Neuronal stem cell (in vitro differentiated cells): ENCODE measurements at regions not wholly inside any gene's neighbourhood (a gene's known extent, or its start where the extent isn't known, plus 50 kb on each side); places are given as distances from the start of the nearest gene placed in this dataset.
A peak's percentile ranks its signal among the peaks of the same experiment; 100 is the strongest.

Experiments
- DNase-seq: peaks from one replicate; pipeline ENCODE4 v3.0.0-alpha.2; 2013; ENCODE audit warnings: low spot score
- H2AFZ ChIP-seq: one replicate; pipeline ENCODE4 v1.6.1; 2013; ENCODE audit warnings: mild to moderate bottlenecking, low read length, inconsistent platforms
- H2AK5ac ChIP-seq: 2 replicates; pipeline ENCODE4 v1.6.1; 2013; ENCODE audit warnings: low read depth, mild to moderate bottlenecking, inconsistent platforms, low read length, moderate library complexity, mixed read lengths
- H2BK120ac ChIP-seq: 2 replicates; pipeline ENCODE4 v1.6.1; 2013; ENCODE audit warnings: low read depth, mild to moderate bottlenecking, inconsistent platforms, low read length, moderate library complexity, mixed read lengths
- H2BK12ac ChIP-seq: one replicate; pipeline ENCODE4 v1.6.1; 2013; ENCODE audit warnings: low read length, inconsistent platforms
- H2BK15ac ChIP-seq: 2 replicates; pipeline ENCODE4 v1.6.1; 2013; ENCODE audit warnings: mild to moderate bottlenecking, low read length, inconsistent platforms, mixed read lengths
- H2BK5ac ChIP-seq: one replicate; pipeline ENCODE4 v1.6.1; 2013; ENCODE audit warnings: inconsistent platforms, mild to moderate bottlenecking, low read length, moderate library complexity
- H3K14ac ChIP-seq: one replicate; pipeline ENCODE4 v1.6.1; 2013; ENCODE audit warnings: low read length, inconsistent platforms
- H3K18ac ChIP-seq: 2 replicates; pipeline ENCODE4 v1.6.1; 2013; ENCODE audit warnings: low read length, inconsistent platforms
- H3K23ac ChIP-seq: 2 replicates; pipeline ENCODE4 v1.6.1; 2013; ENCODE audit warnings: low read depth, mild to moderate bottlenecking, mixed read lengths, low read length, inconsistent platforms; ENCODE audit not compliant: poor library complexity
- H3K27ac ChIP-seq: replicated peaks from 3 replicates; pipeline ENCODE4 v1.5.1; 2013; ENCODE audit warnings: low read length, inconsistent platforms
- H3K27me3 ChIP-seq, 3 experiments: 2 replicates each; pipeline ENCODE4 v1.6.1; 2013; ENCODE audit warnings: low read length in 3 of 3, mild to moderate bottlenecking in 2 of 3, inconsistent platforms in 1 of 3, low read depth in 1 of 3, mixed read lengths in 1 of 3, moderate library complexity in 1 of 3; ENCODE audit not compliant: control insufficient read depth in 3 of 3, insufficient read depth in 3 of 3
- H3K36me3 ChIP-seq, 2 donors: replicated peaks in 1 of 2; 2 replicates each; pipeline ENCODE4 v1.6.1; 2013; ENCODE audit warnings: low read length in 2 of 2; ENCODE audit not compliant: control insufficient read depth in 2 of 2, insufficient read depth in 2 of 2
- H3K4ac ChIP-seq: 2 replicates; pipeline ENCODE4 v1.6.1; 2013; ENCODE audit warnings: inconsistent platforms, mild to moderate bottlenecking, low read length, moderate library complexity
- H3K4me1 ChIP-seq, 2 donors: 1 replicate in 1 of 2; 2 replicates in 1 of 2; pipeline ENCODE4 v1.6.1; 2013; ENCODE audit warnings: low read length in 2 of 2, low read depth in 1 of 2; ENCODE audit not compliant: control insufficient read depth in 2 of 2, insufficient read depth in 1 of 2
- H3K4me2 ChIP-seq: one replicate; pipeline ENCODE4 v1.6.1; 2013; ENCODE audit warnings: mild to moderate bottlenecking, low read length, inconsistent platforms; ENCODE audit not compliant: insufficient read depth, poor library complexity, severe bottlenecking
- H3K4me3 ChIP-seq, 2 donors: 2 replicates each; pipeline ENCODE4 v1.5.1; 2013; ENCODE audit warnings: low read length in 2 of 2, mild to moderate bottlenecking in 2 of 2, inconsistent platforms in 1 of 2, moderate library complexity in 1 of 2
- H3K79me1 ChIP-seq: one replicate; pipeline ENCODE4 v1.6.1; 2013; ENCODE audit warnings: low read depth, mild to moderate bottlenecking, inconsistent platforms, low read length, moderate library complexity
- H3K9ac ChIP-seq: one replicate; pipeline ENCODE4 v1.6.1; 2013; ENCODE audit warnings: mild to moderate bottlenecking, low read depth, low read length, inconsistent platforms; ENCODE audit not compliant: poor library complexity
- H3K9me3 ChIP-seq, 2 donors: replicated peaks in 1 of 2; 2 replicates each; pipeline versions ENCODE3 to v1.6.1; 2013; ENCODE audit warnings: low read length in 2 of 2, mild to moderate bottlenecking in 2 of 2, inconsistent platforms in 1 of 2, low read depth in 1 of 2, mixed read lengths in 1 of 2, moderate library complexity in 1 of 2; ENCODE audit not compliant: control insufficient read depth in 2 of 2, insufficient read depth in 1 of 2
- H4K8ac ChIP-seq: one replicate; pipeline ENCODE4 v1.6.1; 2013; ENCODE audit warnings: low read depth, mild to moderate bottlenecking, inconsistent platforms, low read length, moderate library complexity
- H4K91ac ChIP-seq: one replicate; pipeline ENCODE4 v1.6.1; 2013; ENCODE audit warnings: low read length, low read depth, mild to moderate bottlenecking, inconsistent platforms; ENCODE audit not compliant: poor library complexity
- whole genome bisulfite sequencing, 2 donors: extraction: QIAGEN DNeasy Blood & Tissue Kit; methylation state at CpG; one replicate each; pipeline ENCODE4 v1.1.7; 2013; ENCODE audit warnings: missing lambda C conversion rate in 2 of 2, mixed read lengths in 1 of 2; ENCODE audit not compliant: insufficient read length in 2 of 2, insufficient replicate concordance in 1 of 2; ENCODE audit errors: extremely low coverage in 2 of 2; 5-methylcytosine and 5-hydroxymethylcytosine counted together

DNA sequence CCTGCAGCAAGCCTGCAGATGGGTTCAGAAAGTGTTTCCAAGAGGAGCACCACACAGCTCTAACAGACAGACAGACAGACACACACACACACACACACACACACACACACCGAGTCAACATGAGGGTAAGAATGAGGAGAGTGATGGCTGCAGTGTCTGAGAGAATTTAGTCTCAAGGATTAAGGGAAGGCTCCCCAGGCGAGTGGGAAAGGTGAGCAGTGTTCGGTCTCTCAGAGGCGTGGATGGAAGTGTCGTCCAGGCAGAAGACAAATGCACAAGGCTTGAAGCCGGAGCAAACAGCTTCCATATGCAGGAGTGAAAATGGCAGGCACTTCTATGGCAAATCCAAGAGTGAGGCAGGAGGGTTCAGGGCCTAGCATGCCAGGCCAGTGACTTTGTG lies 770.1 kb downstream of the KCNJ18 start:
- H4K91ac ChIP-seq, result no peak overlapping the region
- no peak overlapping the region for H2BK5ac ChIP-seq
- no peak overlapping the region for H3K4me3 ChIP-seq
- no peak overlapping the region for H3K4ac ChIP-seq
- DNase-seq, result no peak
- H3K79me1 ChIP-seq, result no peaks in the 10 kb centered on the region
- H3K9ac ChIP-seq, result no peak overlapping the region
- no peak overlapping the region for H2BK120ac ChIP-seq
- H3K4me1 ChIP-seq, result no peaks in the 10 kb centered on the region
- no peak overlapping the region for H4K8ac ChIP-seq
- H2BK15ac ChIP-seq, result no peak overlapping the region
- no peak overlapping the region for H3K4me2 ChIP-seq
- no peaks in the 10 kb centered on the region for H3K27me3 ChIP-seq
- H2AFZ ChIP-seq, result no peak overlapping the region
- H3K18ac ChIP-seq, result no peak overlapping the region
- WGBS, 2 donors, result no CpG with 5 or more reads among the region's 6 CpGs
- H2BK12ac ChIP-seq, result no peak overlapping the region
- H3K23ac ChIP-seq, result no peak overlapping the region
- H3K27ac ChIP-seq, result no peak overlapping the region
- H3K9me3 ChIP-seq, result peaks cover 0 to 35% of the 10 kb centered on the region in 2 donors
- no peak overlapping the region for H2AK5ac ChIP-seq
- no peaks in the 10 kb centered on the region for H3K36me3 ChIP-seq
- H3K14ac ChIP-seq, result no peak overlapping the region

DNA sequence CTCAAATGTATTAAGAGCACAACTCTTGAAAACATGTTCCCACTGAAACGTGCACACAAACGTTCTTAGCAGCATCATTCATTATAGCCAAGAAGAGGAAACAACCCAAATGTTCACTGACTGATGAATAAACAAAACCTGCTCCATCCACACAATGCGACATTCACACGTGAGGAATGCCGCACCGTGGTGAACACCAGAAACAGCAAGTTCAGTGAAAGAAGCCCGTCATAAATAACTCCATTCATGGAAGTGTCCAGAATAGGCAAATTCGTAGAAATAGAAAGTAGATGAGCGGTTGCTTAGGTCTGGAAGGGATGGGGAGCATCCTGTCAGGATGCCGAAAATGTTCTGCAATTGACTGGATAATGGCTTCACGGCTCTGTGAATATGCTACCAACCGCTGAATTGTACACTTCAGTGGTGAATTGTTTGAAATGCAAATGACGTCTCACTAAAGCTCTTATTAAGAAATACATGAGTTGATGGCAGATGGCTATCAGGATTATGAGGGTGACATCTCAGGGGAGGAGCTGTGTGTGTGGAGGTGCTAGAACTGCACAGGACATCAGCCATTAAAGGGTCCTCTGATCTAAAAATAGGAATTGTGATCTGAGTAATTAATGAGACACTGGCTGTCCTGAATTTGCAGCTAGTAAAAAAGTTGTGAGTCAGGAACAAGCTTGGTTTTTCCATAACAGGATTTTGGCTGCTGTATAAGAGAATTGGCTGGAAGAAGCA lies 771.0 kb downstream of the KCNJ18 start:
- no peaks in the 10 kb centered on the region for H3K27me3 ChIP-seq
- no peak overlapping the region for H3K4me2 ChIP-seq
- H4K91ac ChIP-seq, result no peak overlapping the region
- no peak overlapping the region for H2BK15ac ChIP-seq
- H3K4me1 ChIP-seq, result no peaks in the 10 kb centered on the region
- no peak overlapping the region for H3K23ac ChIP-seq
- no peaks in the 10 kb centered on the region for H3K79me1 ChIP-seq
- no peak overlapping the region for H2BK12ac ChIP-seq
- H3K9ac ChIP-seq, result no peak overlapping the region
- WGBS, 2 donors, result no CpG with 5 or more reads among the region's 13 CpGs
- H3K27ac ChIP-seq, result no peak overlapping the region
- H2AFZ ChIP-seq, result no peak overlapping the region
- H3K36me3 ChIP-seq, result no peaks in the 10 kb centered on the region
- no peak overlapping the region for H3K4me3 ChIP-seq
- H3K4ac ChIP-seq, result no peak overlapping the region
- H2BK5ac ChIP-seq, result no peak overlapping the region
- H3K14ac ChIP-seq, result no peak overlapping the region
- H3K9me3 ChIP-seq, result peaks cover 0 to 42% of the 10 kb centered on the region in 2 donors
- no peak overlapping the region for H3K18ac ChIP-seq
- no peak for DNase-seq
- no peak overlapping the region for H2BK120ac ChIP-seq
- H2AK5ac ChIP-seq, result no peak overlapping the region
- H4K8ac ChIP-seq, result no peak overlapping the region

DNA sequence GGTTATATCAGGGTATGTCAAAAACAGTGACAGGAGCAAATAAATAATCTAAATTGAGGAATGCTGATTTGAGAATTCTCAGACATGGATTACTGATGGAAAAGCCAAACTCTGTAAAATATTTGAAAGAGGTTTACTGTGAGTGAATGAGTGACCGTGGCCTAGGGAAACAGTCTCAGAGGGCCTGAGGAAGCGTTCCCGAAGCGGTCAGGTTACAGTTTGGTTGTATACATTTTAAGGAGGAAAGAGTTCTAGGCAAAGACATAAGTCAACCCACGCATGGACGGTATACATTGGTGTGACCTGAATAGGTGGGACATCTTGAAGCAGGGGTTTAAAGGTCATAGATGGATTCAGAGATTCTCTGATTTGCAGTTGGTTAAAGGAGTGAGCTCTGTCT lies 771.7 kb downstream of the KCNJ18 start:
- no peak for DNase-seq
- H3K9me3 ChIP-seq, result peaks cover 0 to 44% of the 10 kb centered on the region in 2 donors

DNA sequence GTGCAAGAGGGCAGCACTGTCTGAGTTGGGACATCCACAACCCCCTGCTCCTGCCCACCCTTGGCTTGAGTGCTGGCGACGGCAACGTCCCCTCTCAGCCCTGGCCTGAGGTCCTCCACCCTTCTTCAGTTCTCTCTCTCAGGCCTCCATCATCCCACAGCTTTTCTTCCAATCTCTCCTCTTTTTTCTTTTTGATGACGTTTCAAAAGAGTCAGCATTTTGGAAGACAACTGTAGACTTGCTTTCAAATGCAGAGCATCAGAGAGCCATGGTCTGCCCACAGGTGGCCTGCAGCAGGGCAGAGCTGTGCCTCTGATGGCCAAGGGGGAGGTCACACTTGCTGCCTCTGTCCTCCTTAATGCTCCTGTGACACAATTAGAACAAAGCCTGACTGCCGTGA lies 775.4 kb downstream of the KCNJ18 start:
- H3K4me3 ChIP-seq, result peak overlapping the region in 1 of 2 donors; percentile 48
- H2AFZ ChIP-seq, result no peak overlapping the region
- no peak overlapping the region for H3K4me2 ChIP-seq
- peaks cover 0 to 34% of the 10 kb centered on the region in 2 donors for H3K9me3 ChIP-seq
- H2BK15ac ChIP-seq, result no peak overlapping the region
- H3K27ac ChIP-seq, result no peak overlapping the region
- no peak overlapping the region for H3K9ac ChIP-seq
- no peak overlapping the region for H3K4ac ChIP-seq
- no peak overlapping the region for H2BK5ac ChIP-seq
- no peaks in the 10 kb centered on the region for H3K27me3 ChIP-seq
- H3K18ac ChIP-seq, result no peak overlapping the region
- H2BK12ac ChIP-seq, result no peak overlapping the region
- H3K14ac ChIP-seq, result no peak overlapping the region
- H3K79me1 ChIP-seq, result no peaks in the 10 kb centered on the region
- H2AK5ac ChIP-seq, result no peak overlapping the region
- no peak overlapping the region for H4K8ac ChIP-seq
- H2BK120ac ChIP-seq, result no peak overlapping the region
- no CpG with 5 or more reads among the region's 5 CpGs for WGBS, 2 donors
- no peaks in the 10 kb centered on the region for H3K36me3 ChIP-seq
- H3K23ac ChIP-seq, result no peak overlapping the region
- no peak for DNase-seq
- H3K4me1 ChIP-seq, result no peaks in the 10 kb centered on the region
- no peak overlapping the region for H4K91ac ChIP-seq

More for the DNA sequence above, 771.7 kb downstream of the KCNJ18 start:
- no peak overlapping the region for H3K14ac ChIP-seq
- no peak overlapping the region for H2BK5ac ChIP-seq
- H3K4me3 ChIP-seq, result no peak overlapping the region
- no peak overlapping the region for H3K4me2 ChIP-seq
- no peak overlapping the region for H2BK120ac ChIP-seq
- no peak overlapping the region for H4K91ac ChIP-seq
- no peak overlapping the region for H3K18ac ChIP-seq
- no peaks in the 10 kb centered on the region for H3K4me1 ChIP-seq
- no peak overlapping the region for H3K23ac ChIP-seq
- no peak overlapping the region for H2BK15ac ChIP-seq
- WGBS, 2 donors, result no CpG with 5 or more reads among the region's 6 CpGs
- no peak overlapping the region for H3K9ac ChIP-seq
- no peak overlapping the region for H3K4ac ChIP-seq
- H3K27ac ChIP-seq, result no peak overlapping the region
- no peak overlapping the region for H4K8ac ChIP-seq
- no peak overlapping the region for H2AK5ac ChIP-seq
- no peaks in the 10 kb centered on the region for H3K27me3 ChIP-seq
- no peaks in the 10 kb centered on the region for H3K36me3 ChIP-seq
- no peaks in the 10 kb centered on the region for H3K79me1 ChIP-seq
- no peak overlapping the region for H2BK12ac ChIP-seq
- H2AFZ ChIP-seq, result no peak overlapping the region
